Ishikawa (cell line): ENCODE measurements at regions not wholly inside any gene's neighbourhood (a gene's known extent, or its start where the extent isn't known, plus 50 kb on each side); places are given as distances from the start of the nearest gene placed in this dataset.

Experiments
- CEBPB ChIP-seq: IDR thresholded peaks from 2 replicates; pipeline ENCODE4 v1.6.1; 2012
- EGR1 ChIP-seq: IDR thresholded peaks from 2 replicates; pipeline ENCODE4 v1.6.1; 2012
- EP300 ChIP-seq: IDR thresholded peaks from 2 replicates; pipeline ENCODE4 v1.6.1; 2012; ENCODE audit warnings: borderline replicate concordance
- NFIC ChIP-seq: IDR thresholded peaks from 2 replicates; pipeline ENCODE4 v1.6.1; 2012
- RAD21 ChIP-seq: IDR thresholded peaks from 2 replicates; pipeline ENCODE4 v1.6.1; 2012; ENCODE audit warnings: low read depth
- TAF1 ChIP-seq: IDR thresholded peaks from 2 replicates; pipeline ENCODE4 v1.6.1; 2012; ENCODE audit warnings: low read depth, mild to moderate bottlenecking

DNA sequence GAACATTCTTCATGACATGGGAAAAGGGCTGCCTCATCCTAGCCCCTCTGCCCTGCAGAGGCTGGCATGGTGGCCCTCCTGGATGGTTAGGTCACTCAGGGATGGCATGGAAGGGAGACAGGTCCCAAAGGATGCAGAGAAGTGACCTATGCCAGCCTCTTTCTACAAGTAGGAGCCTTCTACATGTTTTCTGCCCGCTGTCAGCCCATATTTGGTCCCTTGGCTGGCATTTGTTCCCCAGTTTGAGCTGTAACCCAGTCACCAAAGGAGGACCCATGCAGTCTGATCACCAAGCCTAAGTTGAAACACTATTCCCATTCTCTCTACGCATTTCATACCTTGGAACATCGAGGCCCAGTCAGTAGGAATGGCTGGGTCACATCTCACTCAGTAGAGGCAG is 95.4 kb downstream of the PJA1 start:
- TF ChIP-seq EP300: no peak
- TF ChIP-seq EGR1: no peak
- TF ChIP-seq CEBPB: no peak
- TF ChIP-seq RAD21: no peak
- TF ChIP-seq TAF1: no peak
- TF ChIP-seq NFIC: no peak
